Spleen (tissue), 11 donors: ENCODE measurements at regions not wholly inside any gene's neighbourhood (a gene's known extent, or its start where the extent isn't known, plus 50 kb on each side); places are given as distances from the start of the nearest gene placed in this dataset.

ENCODE experiments used
- DNase-seq: peaks from one replicate; pipeline ENCODE4 v3.0.0-alpha.2; 2020
- H3K27ac ChIP-seq, 8 donors: fragments of 200-600 bp; sonication (generic) in 7 of 8; 1 replicate in 4 of 8; 2 replicates in 4 of 8; pipeline versions ENCODE4 v1.5.0 to v1.8.0; 2016 to 2021; ENCODE audit warnings: inconsistent platforms in 4 of 8, mild to moderate bottlenecking in 4 of 8, moderate library complexity in 1 of 8
- H3K27me3 ChIP-seq, 7 donors: fragments of 200-600 bp; sonication (generic) in 6 of 7; replicated peaks in 1 of 7; 1 replicate in 4 of 7; 2 replicates in 3 of 7; pipeline versions ENCODE4 v1.5.0 to v1.8.0; 2016 to 2021; ENCODE audit warnings: inconsistent platforms in 3 of 7, mild to moderate bottlenecking in 1 of 7
- H3K36me3 ChIP-seq, 6 donors: fragments of 200-600 bp; sonication (generic) in 5 of 6; 1 replicate in 4 of 6; 2 replicates in 2 of 6; pipeline versions ENCODE4 v1.5.0 to v1.8.0; 2016 to 2021; ENCODE audit warnings: inconsistent platforms in 2 of 6
- H3K4me1 ChIP-seq, 6 donors: fragments of 200-600 bp; sonication (generic) in 5 of 6; 1 replicate in 3 of 6; 2 replicates in 3 of 6; pipeline versions ENCODE4 v1.5.0 to v1.8.0; 2016 to 2021; ENCODE audit warnings: inconsistent platforms in 3 of 6
- H3K4me3 ChIP-seq, 8 donors: fragments of 200-600 bp; sonication (generic) in 7 of 8; 1 replicate in 4 of 8; 2 replicates in 4 of 8; pipeline versions ENCODE4 v1.5.0 to v1.8.0; 2016 to 2021; ENCODE audit warnings: inconsistent platforms in 4 of 8, mild to moderate bottlenecking in 4 of 8, moderate library complexity in 2 of 8
- H3K9me3 ChIP-seq, 8 donors: fragments of 200-600 bp; sonication (generic) in 7 of 8; 1 replicate in 4 of 8; 2 replicates in 4 of 8; pipeline versions ENCODE4 v1.5.0 to v1.8.0; 2016 to 2021; ENCODE audit warnings: inconsistent platforms in 4 of 8
- CTCF ChIP-seq, 11 experiments: fragments of 200-600 bp in 7 of 11; fragments of 450-650 bp in 4 of 11; sonication (generic) in 4 of 11; IDR thresholded peaks in 8 of 11; conservative IDR thresholded peaks in 3 of 11; 1 replicate in 7 of 11; 2 replicates in 4 of 11; pipeline versions ENCODE4 v1.4.0 to v1.8.0; 2016 to 2021; ENCODE audit warnings: antibody characterized with exemption in 11 of 11, inconsistent platforms in 4 of 11, mild to moderate bottlenecking in 1 of 11
- POLR2A ChIP-seq, 3 donors: fragments of 450-650 bp; IDR thresholded peaks; one replicate each; pipeline ENCODE4 v1.5.1; 2017; ENCODE audit warnings: antibody characterized with exemption in 3 of 3, mild to moderate bottlenecking in 1 of 3
- POLR2AphosphoS5 ChIP-seq, 3 donors: sonication (generic); formaldehyde crosslinking; IDR thresholded peaks; one replicate each; pipeline ENCODE4 v1.5.1; 2017; ENCODE audit warnings: antibody characterized with exemption in 3 of 3
- WGBS, 5 donors: extraction: QIAGEN DNeasy Blood & Tissue Kit in 3 of 5; methylation state at CpG; one replicate each; pipeline versions ENCODE4 v1.1.5 to v1.1.7; 2013 to 2018; 5-methylcytosine and 5-hydroxymethylcytosine counted together
- intact Hi-C: fragments of 100-400 bp; cut with DNase I; formaldehyde crosslinking; loops from one replicate; pipeline ENCODE4 v1.15.0; 2023; ENCODE audit warnings: low total_unique reads
- donor health status: healthy with polysubstance abuse.
- donor health status: DM: no; HTN: no; CAD: no; lungs with moderate emphysema.
- donor health status: DM: no; HTN: no; CAD: no.
- donor health status: Bipolar disorder and iron deficiency.
- donor health status: healthy.
- donor health status: DM: no; HTN: no; CAD: no.
- donor health status: DM: yes; HTN: yes; CAD: no.

- H3K27me3 ChIP-seq, result no peaks in the 10 kb centered on the region
- H3K36me3 ChIP-seq, result no peaks in the 10 kb centered on the region
- H3K27ac ChIP-seq, result no peak overlapping the region
- DNase-seq, result no peak
- WGBS, 5 donors, result 60 to 91% (median 82%) methylated on average over 1 of the region's 1 CpG
- TF ChIP-seq POLR2A (IDR thresholded peaks at IDR 0.05) (no peak), CTCF (IDR thresholded peaks at IDR 0.05 in 8 of 11, conservative IDR thresholded peaks at IDR 0.05 in 3 of 11) (no peak), POLR2AphosphoS5 (IDR thresholded peaks at IDR 0.05) (no peak)
- H3K4me1 ChIP-seq, result no peaks in the 10 kb centered on the region
- no peaks in the 10 kb centered on the region for H3K9me3 ChIP-seq
- no peak overlapping the region for H3K4me3 ChIP-seq
- intact Hi-C loops, result no loop called here
These were observed 699.4 kb downstream of the ZPLD1 start for GRCh38 chr3:103134023-103134724.

GRCh38 chr3:103136621-103137020, 701.8 kb downstream of the ZPLD1 start:
- no peaks in the 10 kb centered on the region for H3K4me1 ChIP-seq

GRCh38 chr3:103137830-103138229, 703.0 kb downstream of the ZPLD1 start:
- intact Hi-C loops, result no loop called here
- Histone ChIP-seq H3K9me3 (no peaks in the 10 kb centered on the region), H3K27me3 (no peaks in the 10 kb centered on the region), H3K36me3 (no peaks in the 10 kb centered on the region), H3K4me1 (no peaks in the 10 kb centered on the region), H3K27ac (no peak overlapping the region), H3K4me3 (no peak overlapping the region)
- TF ChIP-seq CTCF (IDR thresholded peaks at IDR 0.05 in 8 of 11, conservative IDR thresholded peaks at IDR 0.05 in 3 of 11), result no peak
- TF ChIP-seq POLR2AphosphoS5 (IDR thresholded peaks at IDR 0.05), result no peak
- no peak for TF ChIP-seq POLR2A (IDR thresholded peaks at IDR 0.05)
- no peak for DNase-seq

More at GRCh38 chr3:103136621-103137020, 701.8 kb downstream of the ZPLD1 start:
- H3K27ac ChIP-seq, result no peak overlapping the region
- no peak overlapping the region for H3K4me3 ChIP-seq
- no peaks in the 10 kb centered on the region for H3K27me3 ChIP-seq
- no peaks in the 10 kb centered on the region for H3K36me3 ChIP-seq
- H3K9me3 ChIP-seq, result no peaks in the 10 kb centered on the region
- DNase-seq, result no peak
- TF ChIP-seq POLR2A (IDR thresholded peaks at IDR 0.05), result no peak
- TF ChIP-seq CTCF (IDR thresholded peaks at IDR 0.05 in 8 of 11, conservative IDR thresholded peaks at IDR 0.05 in 3 of 11), result no peak
- no peak for TF ChIP-seq POLR2AphosphoS5 (IDR thresholded peaks at IDR 0.05)
- intact Hi-C loops, result no loop called here

- intact Hi-C loops, result no loop called here
- Histone ChIP-seq H3K4me1 (no peaks in the 10 kb centered on the region), H3K9me3 (no peaks in the 10 kb centered on the region), H3K36me3 (no peaks in the 10 kb centered on the region), H3K4me3 (no peak overlapping the region), H3K27ac (no peak overlapping the region), H3K27me3 (no peaks in the 10 kb centered on the region)
- TF ChIP-seq CTCF (IDR thresholded peaks at IDR 0.05 in 8 of 11, conservative IDR thresholded peaks at IDR 0.05 in 3 of 11), result no peak
- no peak for TF ChIP-seq POLR2A (IDR thresholded peaks at IDR 0.05)
- no peak for TF ChIP-seq POLR2AphosphoS5 (IDR thresholded peaks at IDR 0.05)
- WGBS, 5 donors, result 64 to 76% (median 71%) methylated on average over 1 of the region's 1 CpG
- no peak for DNase-seq
These were observed 723.4 kb downstream of the ZPLD1 start for GRCh38 chr3:103158183-103158582.
